ENCODE measurements at regions not wholly inside any gene's neighbourhood (a gene's known extent, or its start where the extent isn't known, plus 50 kb on each side); places are given as distances from the start of the nearest gene placed in this dataset.

- no peak for TF ChIP-seq CTCF (IDR thresholded peaks at IDR 0.05; ENCODE audit: borderline replicate concordance, insufficient read depth, low read depth, low read length)
- H3K4me3 ChIP-seq (ENCODE audit: low read depth, low read length): no peak overlapping the region
These were observed 154.0 kb upstream of the RASGEF1B start for GRCh38 chr4:81625422-81626417.

- no peak for TF ChIP-seq CTCF (IDR thresholded peaks at IDR 0.05; ENCODE audit: borderline replicate concordance, insufficient read depth, low read depth, low read length)
- H3K4me3 ChIP-seq (ENCODE audit: low read depth, low read length): no peak overlapping the region
These were observed 151.7 kb upstream of the RASGEF1B start for GRCh38 chr4:81623434-81623833.

- TF ChIP-seq CTCF (IDR thresholded peaks at IDR 0.05; ENCODE audit: borderline replicate concordance, insufficient read depth, low read depth, low read length): no peak
These were observed 150.9 kb upstream of the RASGEF1B start for GRCh38 chr4:81622474-81623184.

GRCh38 chr4:81622028-81622427, 150.3 kb upstream of the RASGEF1B start:
- no peak for TF ChIP-seq CTCF (IDR thresholded peaks at IDR 0.05; ENCODE audit: borderline replicate concordance, insufficient read depth, low read depth, low read length)
- no peak overlapping the region for H3K4me3 ChIP-seq (ENCODE audit: low read depth, low read length)

More at GRCh38 chr4:81622474-81623184, 150.9 kb upstream of the RASGEF1B start:
- H3K4me3 ChIP-seq (ENCODE audit: low read depth, low read length): no peak overlapping the region

GRCh38 chr4:81621490-81621889, 149.8 kb upstream of the RASGEF1B start:
- TF ChIP-seq CTCF (IDR thresholded peaks at IDR 0.05; ENCODE audit: borderline replicate concordance, insufficient read depth, low read depth, low read length): no peak

GRCh38 chr4:81620442-81620841, 148.7 kb upstream of the RASGEF1B start:
- TF ChIP-seq CTCF (IDR thresholded peaks at IDR 0.05; ENCODE audit: borderline replicate concordance, insufficient read depth, low read depth, low read length): no peak
- H3K4me3 ChIP-seq (ENCODE audit: low read depth, low read length): no peak overlapping the region

More at GRCh38 chr4:81621490-81621889, 149.8 kb upstream of the RASGEF1B start:
- H3K4me3 ChIP-seq (ENCODE audit: low read depth, low read length): no peak overlapping the region
